GM12892 (cell line): ENCODE measurements at regions not wholly inside any gene's neighbourhood (a gene's known extent, or its start where the extent isn't known, plus 50 kb on each side); places are given as distances from the start of the nearest gene placed in this dataset.

Source experiments
- POLR2A ChIP-seq: IDR thresholded peaks from 2 replicates; pipeline ENCODE4 v1.6.1; 2011; ENCODE audit warnings: low read depth, low read length, control low read depth
- POLR2AphosphoS5 ChIP-seq: IDR thresholded peaks from 2 replicates; pipeline ENCODE4 v1.6.1; 2011; ENCODE audit warnings: low read depth, low read length, control low read depth
- TAF1 ChIP-seq: IDR thresholded peaks from 2 replicates; pipeline ENCODE4 v1.6.1; 2011; ENCODE audit warnings: low read depth, mild to moderate bottlenecking, control low read depth, low read length, borderline replicate concordance

- TF ChIP-seq POLR2A (no peak), POLR2AphosphoS5 (no peak), TAF1 (no peak)
These were observed 174.2 kb upstream of the NCAM1 start for GRCh38 chr11:112786886-112787530.
